GM18870 (cell line): ENCODE measurements at regions not wholly inside any gene's neighbourhood (a gene's known extent, or its start where the extent isn't known, plus 50 kb on each side); places are given as distances from the start of the nearest gene placed in this dataset.

ENCODE experiments used
- ATAC-seq: cut with Tn5 transposase; IDR thresholded peaks from one replicate; pipeline ENCODE4 v1.9.1; 2021; ENCODE audit warnings: moderate library complexity; ENCODE audit not compliant: unreplicated experiment

GRCh38 chr11:115893461-115894099 lies 389.4 kb upstream of the CADM1 start:
- no peak for ATAC-seq

- no peak for ATAC-seq
Observed at GRCh38 chr11:115892016-115892415, 387.8 kb upstream of the CADM1 start.

GRCh38 chr11:115891581-115891980 lies 387.4 kb upstream of the CADM1 start:
- no peak for ATAC-seq

GRCh38 chr11:115890500-115890899 lies 386.3 kb upstream of the CADM1 start:
- no peak for ATAC-seq

GRCh38 chr11:115889712-115890111 lies 385.5 kb upstream of the CADM1 start:
- no peak for ATAC-seq

- no peak for ATAC-seq
Observed at GRCh38 chr11:115887727-115888126, 383.5 kb upstream of the CADM1 start.

- no peak for ATAC-seq
Observed at GRCh38 chr11:115887316-115887715, 383.1 kb upstream of the CADM1 start.

GRCh38 chr11:115886422-115886733 lies 382.2 kb upstream of the CADM1 start:
- ATAC-seq = no peak

GRCh38 chr11:115885535-115886421 lies 381.6 kb upstream of the CADM1 start:
- ATAC-seq = no peak

GRCh38 chr11:115884800-115885534 lies 380.8 kb upstream of the CADM1 start:
- ATAC-seq = no peak

- peak; percentile 62 for ATAC-seq
Observed at GRCh38 chr11:115874843-115875242, 370.6 kb upstream of the CADM1 start.

- ATAC-seq = no peak
Observed at GRCh38 chr11:115873813-115874212, 369.6 kb upstream of the CADM1 start.

- no peak for ATAC-seq
Observed at GRCh38 chr11:115872416-115872815, 368.2 kb upstream of the CADM1 start.

GRCh38 chr11:115871161-115871760 lies 367.0 kb upstream of the CADM1 start:
- no peak for ATAC-seq

GRCh38 chr11:115869780-115870431 lies 365.7 kb upstream of the CADM1 start:
- ATAC-seq = peak; percentile 63

GRCh38 chr11:115869131-115869530 lies 364.9 kb upstream of the CADM1 start:
- ATAC-seq = no peak

- no peak for ATAC-seq
Observed at GRCh38 chr11:115860246-115860645, 356.0 kb upstream of the CADM1 start.

- ATAC-seq = no peak
Observed at GRCh38 chr11:115848611-115849010, 344.4 kb upstream of the CADM1 start.

- ATAC-seq = no peak
Observed at GRCh38 chr11:115848080-115848479, 343.9 kb upstream of the CADM1 start.

GRCh38 chr11:115845872-115846271 lies 341.7 kb upstream of the CADM1 start:
- ATAC-seq = no peak

GRCh38 chr11:115843685-115844084 lies 339.5 kb upstream of the CADM1 start:
- no peak for ATAC-seq
